ENCODE measurements at regions not wholly inside any gene's neighbourhood (a gene's known extent, or its start where the extent isn't known, plus 50 kb on each side); places are given as distances from the start of the nearest gene placed in this dataset.

GRCh38 chr13:43978688-43979087 lies 99.0 kb downstream of the LACC1 start (continued):
- TF ChIP-seq SP2 (IDR thresholded peaks at IDR 0.05; ENCODE audit: low read length) (no peak), TAF7 (optimal IDR thresholded peaks at IDR 0.05; ENCODE audit: borderline replicate concordance, low read depth, low read length) (no peak), JUN (IDR thresholded peaks at IDR 0.05; ENCODE audit: low read depth, low read length) (no peak), NANOG (IDR thresholded peaks at IDR 0.05; ENCODE audit: insufficient read depth, low read depth, low read length, poor library complexity, severe bottlenecking) (no peak), POLR2AphosphoS5 (IDR thresholded peaks at IDR 0.05; ENCODE audit: low read depth, low read length) (no peak), TEAD4 (IDR thresholded peaks at IDR 0.05; ENCODE audit: low read depth, low read length) (no peak), HDAC6 (IDR thresholded peaks at IDR 0.05; ENCODE audit: low read depth, low read length) (no peak)
